ENCODE measurements at regions not wholly inside any gene's neighbourhood (a gene's known extent, or its start where the extent isn't known, plus 50 kb on each side); places are given as distances from the start of the nearest gene placed in this dataset.

- TF ChIP-seq ESRRA (IDR thresholded peaks at IDR 0.05; ENCODE audit: low read length): no peak
Observed at GRCh38 chr11:69954756-69955155, 123.4 kb upstream of the ANO1 start (continued).

DNA sequence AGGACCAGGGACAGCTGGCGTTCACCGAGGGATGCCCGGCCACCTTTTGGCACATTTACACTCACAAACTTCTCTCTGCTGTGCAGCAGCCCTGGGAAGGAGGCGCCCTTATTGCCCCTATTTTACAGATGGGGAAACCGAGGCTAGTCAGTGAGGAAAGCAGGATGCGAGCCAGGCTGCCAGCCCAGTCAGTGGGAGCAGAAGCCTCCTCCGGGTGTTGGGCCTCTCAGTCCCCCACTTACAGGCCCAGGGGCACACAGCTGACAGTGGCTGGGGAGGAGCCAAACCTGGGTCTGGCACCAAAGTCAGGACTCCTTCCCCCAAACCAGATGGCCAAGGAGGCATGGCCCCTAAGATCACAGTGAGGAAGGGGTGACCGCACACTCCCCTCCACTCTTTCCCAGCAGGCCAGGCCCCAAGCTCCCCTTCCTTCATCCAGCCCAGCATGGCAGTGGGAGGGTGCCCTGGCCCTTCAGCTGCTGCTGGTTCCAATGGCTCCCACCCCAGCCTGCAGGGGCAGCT, 121.4 kb upstream of the ANO1 start:
- no peak for TF ChIP-seq STAT1 (conservative IDR thresholded peaks at IDR 0.05)
- TF ChIP-seq EP300 (IDR thresholded peaks at IDR 0.05; ENCODE audit: borderline replicate concordance in 1 of 2, control insufficient read depth in 1 of 2, low read depth in 2 of 2, low read length in 2 of 2): no peak
- TF ChIP-seq PML (IDR thresholded peaks at IDR 0.05; ENCODE audit: low read length): no peak
- TF ChIP-seq ZBTB40 (IDR thresholded peaks at IDR 0.05; ENCODE audit: borderline replicate concordance): no peak
- no peak for TF ChIP-seq REST (IDR thresholded peaks at IDR 0.05; ENCODE audit: low read depth, low read length)
- Histone ChIP-seq H3K27me3 (replicated peaks in 1 of 2; ENCODE audit: control insufficient read depth in 2 of 2, insufficient read depth in 2 of 2, low read length in 1 of 2) (no peaks in the 10 kb centered on the region; a peak in 1 of 4 replicates), H3K4me3 (no peak overlapping the region), H4K20me1 (ENCODE audit: control insufficient read depth, insufficient read depth) (no peaks in the 10 kb centered on the region), H3K4me2 (ENCODE audit: control insufficient read depth, insufficient read depth) (no peak overlapping the region), H3K4me1 (ENCODE audit: control insufficient read depth, insufficient read depth, low read length) (no peaks in the 10 kb centered on the region), H3K79me2 (ENCODE audit: control insufficient read depth, insufficient read depth, low read length) (no peaks in the 10 kb centered on the region), H3K9ac (ENCODE audit: control insufficient read depth, insufficient read depth, low read length) (no peak overlapping the region), H3K27ac (ENCODE audit: control insufficient read depth, insufficient read depth) (no peak overlapping the region), H2AFZ (ENCODE audit: control insufficient read depth, low read depth, low read length) (no peak overlapping the region), H3K36me3 (ENCODE audit: control insufficient read depth in 2 of 2, insufficient read depth in 2 of 2, low read length in 1 of 2) (no peaks in the 10 kb centered on the region), H3K9me3 (replicated peaks; ENCODE audit: control insufficient read depth, insufficient read depth, low read length) (no peaks in the 10 kb centered on the region)
- SMC1A ChIA-PET (ENCODE audit: uncharacterized antibody, unreplicated experiment): no interaction called here
- 16% methylated on average over 8 of the region's 8 CpGs for WGBS (ENCODE audit: insufficient coverage, insufficient replicate concordance, low lambda C conversion rate, missing lambda C conversion rate)
- ATAC-seq: no peak
- no peak for DNase-seq (ENCODE audit: low read depth, low spot score)
- in situ Hi-C loops (cut with MboI) (no loop called here), intact Hi-C loops (cut with micrococcal nuclease; ENCODE audit: unreplicated experiment) (no loop called here)
- RAD21 ChIA-PET (ENCODE audit: unreplicated experiment): no interaction called here
- CTCF ChIA-PET: interaction anchor here (0.8 kb wide), 1 partner anchor 68 kb away, joined by 3 read pairs; no protein-coding TSS in a partner anchor
- BruUV-seq (replicated peaks): no TSS peak
- no peak for FAIRE-seq
- POLR2A ChIA-PET: no interaction called here

Measured in GM12878 (cell line).